Bronchial epithelial cell (primary cell): ENCODE measurements at regions not wholly inside any gene's neighbourhood (a gene's known extent, or its start where the extent isn't known, plus 50 kb on each side); places are given as distances from the start of the nearest gene placed in this dataset.

Experiments
- DNase-seq: peaks from one replicate; pipeline ENCODE4 v3.0.0-alpha.2; 2010; ENCODE audit warnings: low read depth
- FAIRE-seq: peaks from 2 replicates; lab custom pipeline; 2011; peaks lifted over from hg19 to GRCh38; lab: Jason Lieb, UNC
- H3K27me3 ChIP-seq: 2 replicates; pipeline ENCODE4 v1.5.1; 2011; ENCODE audit warnings: low read length; ENCODE audit not compliant: control insufficient read depth, insufficient read depth
- H3K36me3 ChIP-seq: 2 replicates; pipeline ENCODE4 v1.5.1; 2011; ENCODE audit warnings: low read length; ENCODE audit not compliant: control insufficient read depth, insufficient read depth
- H3K4me3 ChIP-seq: 2 replicates; pipeline ENCODE4 v1.5.1; 2011; ENCODE audit warnings: mild to moderate bottlenecking, low read depth, low read length, control low read depth
- CTCF ChIP-seq: IDR thresholded peaks from 2 replicates; pipeline ENCODE4 v1.5.1; 2011; ENCODE audit warnings: mild to moderate bottlenecking, moderate library complexity, low read length, control low read depth, inconsistent platforms; ENCODE audit not compliant: insufficient read depth, severe bottlenecking

GRCh38 chr11:91731051-91731450 is 493.6 kb upstream of the FAT3 start:
- FAIRE-seq (no peak), DNase-seq (no peak)
- Histone ChIP-seq H3K27me3 (no peaks in the 10 kb centered on the region), H3K36me3 (no peaks in the 10 kb centered on the region), H3K4me3 (no peak overlapping the region)
- TF ChIP-seq CTCF = no peak

GRCh38 chr11:91730620-91731019 is 494.0 kb upstream of the FAT3 start:
- DNase-seq (no peak), FAIRE-seq (no peak)
- Histone ChIP-seq H3K27me3 (no peaks in the 10 kb centered on the region), H3K4me3 (no peak overlapping the region), H3K36me3 (no peaks in the 10 kb centered on the region)
- no peak for TF ChIP-seq CTCF

GRCh38 chr11:91730057-91730456 is 494.6 kb upstream of the FAT3 start:
- Histone ChIP-seq H3K4me3 (no peak overlapping the region), H3K36me3 (no peaks in the 10 kb centered on the region), H3K27me3 (no peaks in the 10 kb centered on the region)
- FAIRE-seq = no peak
- DNase-seq = no peak
- TF ChIP-seq CTCF = no peak

GRCh38 chr11:91717169-91717568 is 507.4 kb upstream of the FAT3 start:
- Histone ChIP-seq H3K4me3 (no peak overlapping the region), H3K36me3 (no peaks in the 10 kb centered on the region), H3K27me3 (no peaks in the 10 kb centered on the region)
- DNase-seq = no peak
- TF ChIP-seq CTCF = no peak
- no peak for FAIRE-seq

- FAIRE-seq (no peak), DNase-seq (peak; percentile 13)
- H3K36me3 ChIP-seq = no peaks in the 10 kb centered on the region
- TF ChIP-seq CTCF = no peak
- no peak overlapping the region for H3K4me3 ChIP-seq
- no peaks in the 10 kb centered on the region for H3K27me3 ChIP-seq
Observed at GRCh38 chr11:91707652-91708482, 516.8 kb upstream of the FAT3 start.

- no peak overlapping the region for H3K4me3 ChIP-seq
- no peak for DNase-seq
- no peak for TF ChIP-seq CTCF
- FAIRE-seq = no peak
- H3K27me3 ChIP-seq = no peaks in the 10 kb centered on the region
- H3K36me3 ChIP-seq = no peaks in the 10 kb centered on the region
Observed at GRCh38 chr11:91703042-91703441, 521.6 kb upstream of the FAT3 start.
